ENCODE measurements at regions not wholly inside any gene's neighbourhood (a gene's known extent, or its start where the extent isn't known, plus 50 kb on each side); places are given as distances from the start of the nearest gene placed in this dataset.

DNA sequence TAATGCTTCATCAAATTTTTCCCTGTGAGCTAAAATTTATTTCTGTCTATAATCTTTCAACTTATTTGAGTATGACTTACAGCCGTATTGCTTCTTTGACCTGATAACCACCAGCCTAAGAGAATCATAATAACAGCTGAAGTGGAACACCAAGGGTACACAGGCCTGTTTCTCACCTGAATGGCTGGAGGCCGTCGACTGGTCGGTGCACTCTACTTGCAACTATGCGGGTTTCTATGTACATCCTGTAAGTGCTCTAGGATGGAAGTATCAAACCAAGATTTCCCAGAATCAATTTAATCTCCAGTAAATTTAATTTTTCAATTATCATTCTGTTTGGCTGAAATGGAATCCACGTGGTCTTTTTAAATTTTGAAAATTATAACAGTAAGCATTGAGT is 504.8 kb upstream of the PHF14 start:
- TF ChIP-seq, protein P1, sequence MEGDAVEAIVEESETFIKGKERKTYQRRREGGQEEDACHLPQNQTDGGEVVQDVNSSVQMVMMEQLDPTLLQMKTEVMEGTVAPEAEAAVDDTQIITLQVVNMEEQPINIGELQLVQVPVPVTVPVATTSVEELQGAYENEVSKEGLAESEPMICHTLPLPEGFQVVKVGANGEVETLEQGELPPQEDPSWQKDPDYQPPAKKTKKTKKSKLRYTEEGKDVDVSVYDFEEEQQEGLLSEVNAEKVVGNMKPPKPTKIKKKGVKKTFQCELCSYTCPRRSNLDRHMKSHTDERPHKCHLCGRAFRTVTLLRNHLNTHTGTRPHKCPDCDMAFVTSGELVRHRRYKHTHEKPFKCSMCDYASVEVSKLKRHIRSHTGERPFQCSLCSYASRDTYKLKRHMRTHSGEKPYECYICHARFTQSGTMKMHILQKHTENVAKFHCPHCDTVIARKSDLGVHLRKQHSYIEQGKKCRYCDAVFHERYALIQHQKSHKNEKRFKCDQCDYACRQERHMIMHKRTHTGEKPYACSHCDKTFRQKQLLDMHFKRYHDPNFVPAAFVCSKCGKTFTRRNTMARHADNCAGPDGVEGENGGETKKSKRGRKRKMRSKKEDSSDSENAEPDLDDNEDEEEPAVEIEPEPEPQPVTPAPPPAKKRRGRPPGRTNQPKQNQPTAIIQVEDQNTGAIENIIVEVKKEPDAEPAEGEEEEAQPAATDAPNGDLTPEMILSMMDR (IDR thresholded peaks at IDR 0.05), result no peak
- TF ChIP-seq POLR2A (IDR thresholded peaks at IDR 0.05) (no peak), EP300 (IDR thresholded peaks at IDR 0.05) (no peak)

Data from sigmoid colon (tissue), 4 donors.